ENCODE measurements at regions not wholly inside any gene's neighbourhood (a gene's known extent, or its start where the extent isn't known, plus 50 kb on each side); places are given as distances from the start of the nearest gene placed in this dataset.
"Not testable (repeated sequence)": the region's sequence is repeated elsewhere in the genome, so short reads cannot be mapped to it uniquely, and the experiment has no call there.

DNA sequence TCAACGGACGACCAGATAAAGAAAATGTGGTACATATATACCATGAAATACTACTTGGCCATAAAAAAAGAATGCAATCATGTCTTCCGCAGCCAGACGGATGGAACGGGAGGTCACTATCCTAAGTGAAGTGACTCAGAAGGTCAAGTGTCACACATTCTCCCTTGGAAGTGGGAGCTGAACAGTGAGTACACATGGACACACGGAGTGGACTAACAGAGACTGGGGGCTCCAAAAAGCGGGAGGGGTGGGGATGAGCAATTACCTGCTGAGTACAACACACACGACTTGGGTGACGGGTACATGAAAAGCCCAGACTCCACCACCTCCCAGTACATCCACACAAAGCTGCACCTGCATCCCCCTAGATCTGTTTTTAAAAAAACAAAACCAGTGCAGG lies 62.5 kb upstream of the TNK2 start:
- DNase-seq: not testable (repeated sequence)

DNA sequence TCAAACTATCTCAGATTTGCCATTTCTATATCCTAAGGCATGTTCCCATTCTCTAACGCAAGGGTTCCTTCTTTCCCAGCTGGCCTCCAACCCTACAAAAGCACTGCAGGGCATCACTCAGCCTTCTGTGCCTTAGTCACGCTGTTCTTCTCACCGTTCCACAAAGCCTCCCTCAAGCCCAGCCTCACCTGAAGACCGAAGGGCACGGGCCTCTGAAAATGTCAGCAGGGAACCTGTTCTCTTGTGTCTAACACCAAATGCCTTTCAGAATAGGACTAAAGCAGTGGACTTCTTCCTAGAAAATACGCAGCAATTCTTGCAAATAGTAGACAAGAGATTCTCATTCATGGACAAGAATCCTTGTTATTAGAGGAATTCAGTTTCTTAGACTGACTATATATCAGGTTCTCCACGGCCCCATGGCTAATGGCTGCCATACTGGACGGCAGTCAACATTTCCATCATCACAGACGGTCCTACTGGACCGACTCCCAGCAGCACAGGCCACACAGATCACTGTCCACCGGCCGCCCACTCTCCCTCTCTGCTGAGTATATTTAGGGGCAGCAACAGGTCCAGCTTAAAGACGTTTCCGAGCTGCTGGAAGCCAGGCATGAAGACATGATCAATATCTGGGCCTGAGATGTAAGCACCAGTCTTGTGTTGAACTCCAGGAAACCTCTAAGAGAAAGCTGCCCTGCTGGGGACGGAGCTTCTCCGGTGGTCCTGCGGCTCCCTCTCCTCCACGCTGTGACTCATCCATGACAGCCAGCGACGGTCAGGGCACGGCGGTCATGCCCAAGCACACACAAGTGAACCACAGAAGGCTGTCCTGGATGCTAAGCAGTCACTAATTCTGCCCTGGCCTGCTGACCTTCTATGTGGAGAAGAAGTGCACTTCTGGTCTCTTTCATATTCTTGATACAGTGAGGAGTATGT lies 61.8 kb upstream of the TNK2 start:
- DNase-seq: not testable (repeated sequence)

DNA sequence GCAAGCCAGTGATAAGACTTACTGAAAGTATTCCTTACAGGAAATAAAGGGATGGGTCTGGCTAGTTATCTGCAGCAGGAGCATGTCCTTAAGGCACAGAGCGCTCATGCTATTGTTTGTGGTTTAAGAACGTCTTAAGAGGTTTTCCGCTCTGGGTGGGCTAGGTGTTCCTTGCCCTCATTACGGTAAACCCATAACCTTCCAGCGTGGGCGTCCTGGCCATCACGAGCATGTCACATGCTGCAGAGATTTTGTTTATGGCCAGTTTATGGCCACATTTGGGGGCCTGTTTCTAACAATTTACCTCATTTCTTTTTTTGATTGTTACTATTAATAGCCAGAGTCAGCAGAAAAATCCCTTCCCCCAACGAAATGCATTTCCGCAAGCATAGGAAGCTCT lies 61.0 kb upstream of the TNK2 start:
- not testable (repeated sequence) for DNase-seq

DNA sequence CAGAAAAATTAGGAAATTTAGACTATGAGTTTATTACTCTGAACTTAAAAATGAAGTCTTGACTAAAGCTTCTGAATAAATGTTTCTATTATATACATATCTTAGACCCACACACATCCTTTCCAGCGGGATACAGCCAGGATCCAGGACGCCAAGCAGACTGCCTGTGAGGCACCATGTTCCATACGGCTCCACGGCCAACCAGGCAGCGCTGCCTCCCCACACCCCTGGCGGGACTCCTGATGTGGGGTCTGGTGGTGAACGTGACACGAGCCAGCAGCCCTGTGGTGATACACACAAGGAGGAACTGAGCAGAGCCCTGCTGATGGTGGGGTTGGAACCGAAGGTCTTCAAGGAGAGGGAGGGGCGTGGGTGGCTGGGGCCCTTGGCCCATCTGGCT lies 59.8 kb upstream of the TNK2 start:
- not testable (repeated sequence) for DNase-seq

DNA sequence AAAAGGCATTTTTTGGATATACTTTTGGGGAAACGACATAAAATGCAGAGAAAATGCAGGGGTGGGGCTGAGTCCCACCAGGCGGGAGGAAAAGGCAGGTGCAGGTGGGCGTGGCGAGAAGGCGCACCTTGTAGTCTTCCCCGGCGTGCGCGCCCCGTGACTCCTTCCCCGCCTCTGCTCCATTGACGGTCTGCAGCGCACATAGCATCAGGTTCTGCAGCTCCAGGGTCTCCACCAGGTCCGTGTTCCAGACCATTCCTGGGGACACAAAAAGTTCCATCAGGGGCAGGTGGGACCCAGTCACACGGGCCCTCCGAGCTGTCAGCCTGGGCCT lies 59.0 kb upstream of the TNK2 start:
- not testable (repeated sequence) for DNase-seq

DNA sequence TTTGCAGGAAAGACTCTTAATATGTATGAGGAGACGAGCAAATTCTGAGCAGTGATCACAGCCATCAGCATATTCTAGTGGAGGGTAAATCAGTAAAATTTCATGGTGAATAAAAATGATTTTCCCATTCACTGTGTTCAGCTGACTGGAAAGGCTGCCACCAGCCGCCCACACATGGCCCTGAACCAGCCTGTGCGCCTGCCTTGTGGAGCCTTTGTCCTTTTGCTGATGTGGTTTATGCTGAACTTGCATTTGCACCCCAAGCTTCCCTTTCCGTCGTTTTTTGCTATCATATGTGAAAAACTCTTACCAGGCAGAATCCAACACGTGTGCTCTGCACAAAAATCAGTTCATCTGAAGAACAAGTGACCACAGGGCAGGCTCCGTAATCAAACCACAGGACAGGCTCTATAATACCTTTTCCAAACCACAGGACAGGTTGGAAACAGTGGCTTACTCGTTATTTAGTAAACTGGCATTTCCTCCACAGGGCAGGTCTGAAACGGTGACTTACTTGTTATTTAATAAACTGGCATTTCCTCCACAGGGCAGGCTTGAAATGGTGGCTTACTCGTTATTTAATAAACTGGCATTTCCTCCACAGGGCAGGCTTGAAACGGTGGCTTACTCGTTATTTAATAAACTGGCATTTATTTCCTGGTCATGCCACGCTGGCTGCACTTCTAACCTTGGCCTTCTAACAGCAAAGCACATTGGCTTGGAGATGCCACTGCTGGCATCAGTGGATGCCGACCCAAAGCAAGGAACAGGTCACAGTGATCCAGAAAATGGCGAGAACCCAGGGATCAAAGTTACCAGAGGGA lies 58.4 kb upstream of the TNK2 start:
- DNase-seq: not testable (repeated sequence)

DNA sequence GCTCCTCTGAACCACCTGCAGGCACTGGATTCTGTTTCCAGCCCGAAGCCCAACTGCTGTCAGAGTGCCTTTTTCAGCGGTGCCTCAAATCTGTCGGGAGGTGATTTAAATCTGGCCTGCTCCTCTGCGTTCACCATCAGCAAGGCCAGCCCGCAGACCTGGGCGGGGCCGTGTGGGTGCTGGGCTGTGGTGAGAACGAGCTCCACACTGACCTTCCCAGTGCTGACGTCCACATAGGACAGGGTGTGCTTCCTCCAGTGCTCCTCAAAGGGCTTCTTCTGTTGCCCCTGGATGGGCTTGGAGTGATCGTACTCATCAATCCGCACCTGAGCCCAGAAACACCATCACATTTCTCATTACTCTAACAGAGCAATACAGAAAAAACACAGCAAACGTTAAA lies 56.9 kb upstream of the TNK2 start:
- not testable (repeated sequence) for DNase-seq

DNA sequence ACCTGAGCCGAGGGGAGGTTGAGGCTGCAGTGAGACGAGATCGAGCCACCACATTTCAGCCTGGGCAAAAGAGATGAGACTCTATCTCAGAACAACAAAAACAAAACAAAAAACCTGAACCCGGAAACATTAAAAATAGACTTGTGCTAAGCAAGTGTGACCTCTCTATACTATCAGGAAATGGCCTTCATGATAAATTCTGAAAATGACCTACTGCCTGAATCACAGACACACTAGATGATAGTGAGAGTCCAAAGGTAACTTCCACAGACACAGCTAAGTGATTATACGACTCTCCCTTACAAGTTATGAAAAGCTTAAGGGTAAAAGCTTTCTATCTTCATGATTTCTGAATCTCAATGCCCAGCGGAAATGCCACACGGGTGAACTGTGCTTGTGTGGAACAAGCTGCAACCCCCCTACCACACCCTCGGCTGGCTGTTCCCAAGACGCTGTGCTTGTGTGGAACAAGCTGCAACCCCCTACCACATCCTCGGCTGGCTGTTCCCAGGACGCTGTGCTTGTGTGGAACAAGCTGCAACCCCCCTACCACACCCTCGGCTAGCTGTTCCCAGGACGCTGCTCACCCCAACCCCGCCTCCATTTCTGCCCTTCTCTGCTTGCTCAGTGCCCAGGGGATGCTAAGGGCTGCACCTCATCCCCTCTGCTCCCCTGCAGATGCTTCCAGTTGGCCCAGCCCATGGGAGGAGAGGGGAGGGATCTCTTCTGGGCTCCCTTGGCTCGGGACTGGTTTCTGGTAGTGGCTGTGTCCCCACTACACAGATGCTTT lies 56.2 kb upstream of the TNK2 start:
- DNase-seq: not testable (repeated sequence)

DNA sequence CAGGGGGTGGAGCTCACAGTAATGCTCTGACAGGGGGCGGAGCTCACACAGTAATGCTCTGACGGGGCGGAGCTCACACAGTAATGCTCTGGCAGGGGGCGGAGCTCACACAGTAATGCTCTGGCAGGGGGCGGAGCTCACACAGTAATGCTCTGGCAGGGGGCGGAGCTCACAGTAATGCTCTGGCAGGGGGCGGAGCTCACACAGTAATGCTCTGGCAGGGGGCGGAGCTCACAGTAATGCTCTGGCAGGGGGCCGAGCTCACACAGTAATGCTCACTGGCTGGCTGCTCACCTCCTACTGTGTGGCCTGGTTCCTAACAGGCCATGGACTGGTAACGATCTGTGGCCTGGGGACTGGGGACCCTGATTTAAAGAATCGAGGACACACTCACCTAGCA lies 53.9 kb upstream of the TNK2 start:
- DNase-seq: not testable (repeated sequence)

DNA sequence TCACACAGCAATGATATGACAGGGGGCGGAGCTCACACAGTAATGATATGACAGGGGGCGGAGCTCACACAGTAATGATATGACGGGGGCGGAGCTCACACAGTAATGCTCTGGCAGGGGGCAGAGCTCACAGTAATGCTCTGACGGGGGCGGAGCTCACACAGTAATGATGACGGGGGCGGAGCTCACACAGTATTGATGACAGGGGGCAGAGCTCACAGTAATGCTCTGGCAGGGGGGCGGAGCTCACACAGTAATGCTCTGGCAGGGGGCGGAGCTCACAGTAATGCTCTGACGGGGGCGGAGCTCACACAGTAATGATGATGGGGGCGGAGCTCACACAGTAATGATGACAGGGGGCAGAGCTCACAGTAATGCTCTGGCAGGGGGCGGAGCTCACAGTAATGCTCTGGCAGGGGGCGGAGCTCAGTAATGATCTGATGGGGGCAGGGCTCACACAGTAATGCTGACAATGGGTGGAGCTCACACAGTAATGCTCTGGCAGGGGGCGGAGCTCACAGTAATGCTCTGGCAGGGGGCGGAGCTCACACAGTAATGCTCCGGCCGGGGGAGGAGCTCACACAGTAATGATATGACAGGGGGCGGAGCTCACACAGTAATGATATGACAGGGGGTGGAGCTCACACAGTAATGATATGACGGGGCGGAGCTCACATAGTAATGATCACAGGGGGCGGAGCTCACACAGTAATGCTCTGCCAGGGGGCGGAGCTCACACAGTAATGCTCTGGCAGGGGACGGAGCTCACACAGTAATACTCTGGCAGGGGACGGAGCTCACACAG lies 52.8 kb upstream of the TNK2 start:
- DNase-seq: peak; percentile 39

DNA sequence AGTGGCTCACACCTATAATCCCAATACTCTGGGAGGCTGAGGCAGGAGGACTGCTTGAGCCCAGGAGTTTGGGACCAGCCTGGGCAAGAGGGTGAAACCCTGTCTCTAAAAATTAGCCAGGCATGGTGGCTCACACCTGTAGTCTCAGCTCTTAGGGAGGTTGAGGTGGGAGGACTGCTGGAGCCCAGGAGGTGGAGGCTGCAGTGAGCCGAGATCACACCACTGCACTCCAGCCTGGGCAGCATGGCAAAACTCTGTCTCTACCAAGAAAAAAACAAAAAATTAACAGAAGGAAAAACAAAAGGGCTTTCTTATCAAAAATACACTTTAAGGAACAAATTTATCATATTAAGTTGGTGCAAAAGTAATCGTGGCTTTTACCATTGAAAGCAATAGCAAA lies 51.8 kb upstream of the TNK2 start:
- DNase-seq: not testable (repeated sequence)

DNA sequence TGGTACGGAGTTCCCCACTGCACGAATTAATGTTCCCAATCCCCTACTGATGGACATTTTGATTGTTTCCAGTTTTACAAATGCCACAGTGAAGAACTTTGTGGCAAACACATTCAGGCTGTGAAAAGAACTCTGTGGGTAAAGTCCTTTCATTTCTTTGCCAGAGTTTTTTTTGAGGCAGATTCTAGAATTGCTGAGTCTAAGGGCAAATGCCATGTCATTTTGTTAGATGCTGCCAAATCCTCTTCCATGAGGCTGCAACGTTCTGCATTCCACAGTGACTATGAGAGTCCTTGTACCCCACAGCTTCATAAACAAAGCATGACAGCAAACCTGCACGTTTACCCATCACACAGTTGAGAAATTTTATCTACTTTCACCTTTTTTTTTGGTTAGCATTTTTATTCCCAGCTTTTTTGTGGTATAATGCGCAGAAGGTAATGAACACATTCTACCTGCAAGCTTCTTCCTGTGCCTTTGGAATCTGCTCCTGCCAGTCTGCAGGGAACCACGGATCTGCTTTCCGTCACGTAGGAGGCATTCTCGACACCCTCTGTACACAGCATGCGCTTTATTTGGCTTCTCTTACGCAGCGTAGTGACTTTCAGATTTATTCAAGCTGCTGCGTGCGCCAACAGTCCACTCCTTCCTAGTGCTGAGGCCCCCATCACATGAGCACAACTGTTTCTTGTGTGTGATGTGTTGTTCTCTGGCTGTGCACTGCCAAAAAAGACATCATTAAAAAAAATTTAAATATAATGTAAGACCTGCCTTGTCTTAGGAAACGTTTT lies 51.2 kb upstream of the TNK2 start:
- not testable (repeated sequence) for DNase-seq

DNA sequence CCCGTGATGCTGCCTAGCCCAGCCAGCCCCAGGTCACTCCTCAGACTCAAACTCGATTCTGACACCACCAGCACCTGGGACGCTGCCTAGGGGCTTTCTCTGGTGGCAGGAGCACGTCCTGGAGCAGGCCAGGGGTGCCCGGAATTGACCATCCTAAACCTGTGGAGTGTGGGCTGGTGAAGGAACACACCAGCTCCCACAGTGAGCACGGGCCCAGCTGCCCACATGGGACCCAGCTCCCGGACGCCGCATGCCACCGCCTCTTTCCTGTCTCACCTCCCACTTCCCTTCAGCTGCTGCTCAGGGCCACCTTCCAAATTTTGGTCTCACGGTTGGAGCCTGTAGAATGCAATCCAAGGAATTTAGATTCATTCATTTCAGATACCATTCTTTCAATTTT lies 50.4 kb upstream of the TNK2 start:
- DNase-seq: not testable (repeated sequence)

Measured in stimulated activated CD4-positive, alpha-beta T cell treated with anti-CD3 and anti-CD28 coated beads, Interleukin-4, amount 100 ng/mL, for 24 hours (primary cell).